Upper lobe of left lung (tissue), 6 donors: ENCODE measurements at regions not wholly inside any gene's neighbourhood (a gene's known extent, or its start where the extent isn't known, plus 50 kb on each side); places are given as distances from the start of the nearest gene placed in this dataset.
A peak's percentile ranks its signal among the peaks of the same experiment; 100 is the strongest.

Experiments
- ATAC-seq, 2 donors: fragments of 200-7000 bp; cut with Tn5 transposase; one replicate each; pipeline ENCODE4 v1.9.1; 2022; ENCODE audit warnings: mild to moderate bottlenecking in 2 of 2, moderate library complexity in 2 of 2; ENCODE audit not compliant: low FRiP score in 2 of 2
- DNase-seq, 2 donors: peaks; one replicate each; pipeline ENCODE4 v3.0.0-alpha.2; 2019 to 2020
- H3K27ac ChIP-seq, 4 donors: fragments of 200-600 bp; sonication (generic); one replicate each; pipeline ENCODE4 v1.5.1; 2016 to 2019
- H3K27me3 ChIP-seq, 4 donors: fragments of 200-600 bp; sonication (generic); one replicate each; pipeline ENCODE4 v1.5.1; 2017 to 2019
- H3K36me3 ChIP-seq, 4 donors: fragments of 200-600 bp; sonication (generic); one replicate each; pipeline ENCODE4 v1.5.1; 2016 to 2019
- H3K4me1 ChIP-seq, 4 donors: fragments of 200-600 bp; sonication (generic); one replicate each; pipeline ENCODE4 v1.5.1; 2018 to 2019
- H3K4me3 ChIP-seq, 4 donors: fragments of 200-600 bp; sonication (generic); one replicate each; pipeline ENCODE4 v1.5.1; 2017 to 2019; ENCODE audit warnings: mild to moderate bottlenecking in 2 of 4, moderate library complexity in 1 of 4
- H3K9me3 ChIP-seq, 4 donors: fragments of 200-600 bp; sonication (generic); one replicate each; pipeline ENCODE4 v1.5.1; 2018 to 2019
- CTCF ChIP-seq, 6 experiments: fragments of 450-650 bp in 4 of 6; fragments of 200-600 bp in 2 of 6; sonication (generic) in 2 of 6; IDR thresholded peaks; one replicate each; pipeline ENCODE4 v1.5.1; 2016 to 2019; ENCODE audit warnings: antibody characterized with exemption in 6 of 6
- EP300 ChIP-seq, 4 donors: sonication (generic); formaldehyde crosslinking; IDR thresholded peaks; one replicate each; pipeline ENCODE4 v1.5.1; 2017; ENCODE audit warnings: antibody characterized with exemption in 4 of 4, control low read depth in 2 of 4
- POLR2A ChIP-seq, 4 donors: fragments of 450-650 bp; IDR thresholded peaks; one replicate each; pipeline ENCODE4 v1.5.1; 2016 to 2017; ENCODE audit warnings: antibody characterized with exemption in 4 of 4, mild to moderate bottlenecking in 2 of 4
- POLR2AphosphoS5 ChIP-seq, 2 donors: sonication (generic); formaldehyde crosslinking; IDR thresholded peaks; one replicate each; pipeline ENCODE4 v1.5.1; 2017; ENCODE audit warnings: antibody characterized with exemption in 2 of 2
- WGBS, 2 donors: methylation state at CpG; one replicate each; pipeline ENCODE4 v1.1.5; 2017 to 2018; 5-methylcytosine and 5-hydroxymethylcytosine counted together
- donor health status: DM: no; HTN: no; CAD: no; lungs with moderate emphysema.
- donor health status: DM: no; HTN: yes; CAD: no; lungs with severe emphysema.

DNA sequence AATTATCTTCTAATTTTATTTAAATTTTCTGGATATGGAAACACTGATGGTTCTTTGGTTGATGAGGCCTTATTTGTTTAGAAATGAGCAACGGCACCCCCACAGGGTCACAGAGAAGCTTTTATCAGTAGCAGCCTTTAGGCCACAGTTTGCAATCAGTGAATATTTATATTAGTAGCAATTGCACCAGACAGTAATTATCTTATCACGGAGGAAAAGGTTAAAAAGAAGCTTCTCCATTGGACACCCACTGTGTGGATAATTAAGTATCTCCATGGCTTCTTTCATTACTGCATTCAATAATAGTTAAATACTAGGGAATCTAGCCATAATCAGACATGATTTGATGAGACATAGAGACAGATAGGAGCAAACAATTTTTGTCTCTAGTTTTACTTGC, 2099.2 kb upstream of the PCDH20 start:
- no peaks in the 10 kb centered on the region for H3K27me3 ChIP-seq
- no peak for ATAC-seq

DNA sequence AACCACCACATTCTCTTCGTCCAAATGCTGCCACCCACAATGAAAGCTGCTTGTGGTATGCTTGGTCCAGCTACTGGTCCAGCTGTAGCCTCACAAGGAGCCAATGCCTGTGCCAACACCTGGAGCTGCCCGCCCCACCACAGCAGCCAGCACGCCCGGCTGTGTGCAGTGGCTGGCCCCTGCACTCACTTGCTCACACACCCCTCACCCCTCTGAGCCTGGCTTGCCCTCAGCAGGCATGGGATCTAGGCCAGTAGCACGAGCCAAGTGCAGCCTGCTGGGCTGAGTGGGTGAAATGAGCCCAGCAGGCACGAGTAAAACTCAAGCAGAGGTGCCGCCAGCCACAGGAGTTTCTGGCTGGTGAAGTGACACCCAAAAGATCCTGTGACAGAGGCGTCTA, 2096.4 kb upstream of the PCDH20 start:
- WGBS, 2 donors: 79 to 87% methylated on average over 7 to 8 of the region's 8 CpGs
- TF ChIP-seq EP300 (IDR thresholded peaks at IDR 0.05) (no peak), POLR2A (IDR thresholded peaks at IDR 0.05) (no peak), POLR2AphosphoS5 (IDR thresholded peaks at IDR 0.05) (no peak), CTCF (IDR thresholded peaks at IDR 0.05) (no peak)
- Histone ChIP-seq H3K4me1 (no peaks in the 10 kb centered on the region), H3K27ac (no peak overlapping the region), H3K9me3 (peaks cover 0 to 8% (median 0%) of the 10 kb centered on the region in 4 donors), H3K36me3 (no peaks in the 10 kb centered on the region), H3K27me3 (no peaks in the 10 kb centered on the region), H3K4me3 (no peak overlapping the region)
- DNase-seq (peak in 1 of 2 donors; percentile 28), ATAC-seq (peak in 1 of 2 donors; percentile 61)

More for the DNA sequence above, 2099.2 kb upstream of the PCDH20 start:
- Histone ChIP-seq H3K9me3 (peaks cover 0 to 8% (median 0%) of the 10 kb centered on the region in 4 donors), H3K36me3 (no peaks in the 10 kb centered on the region), H3K27ac (no peak overlapping the region), H3K4me3 (no peak overlapping the region), H3K4me1 (no peaks in the 10 kb centered on the region)
- TF ChIP-seq CTCF (IDR thresholded peaks at IDR 0.05): no peak
- TF ChIP-seq POLR2AphosphoS5 (IDR thresholded peaks at IDR 0.05): no peak
- no peak for TF ChIP-seq EP300 (IDR thresholded peaks at IDR 0.05)
- no peak for TF ChIP-seq POLR2A (IDR thresholded peaks at IDR 0.05)
- WGBS, 2 donors: 47 to 65% methylated on average over 2 of the region's 2 CpGs
- DNase-seq: no peak

- DNase-seq: no peak
- Histone ChIP-seq H3K4me1 (no peaks in the 10 kb centered on the region), H3K27me3 (no peaks in the 10 kb centered on the region), H3K27ac (no peak overlapping the region), H3K4me3 (no peak overlapping the region), H3K36me3 (no peaks in the 10 kb centered on the region), H3K9me3 (no peaks in the 10 kb centered on the region)
- ATAC-seq: no peak
- TF ChIP-seq CTCF (IDR thresholded peaks at IDR 0.05) (no peak), EP300 (IDR thresholded peaks at IDR 0.05) (no peak), POLR2AphosphoS5 (IDR thresholded peaks at IDR 0.05) (no peak), POLR2A (IDR thresholded peaks at IDR 0.05) (no peak)
- WGBS, 2 donors: 21 to 52% methylated on average over 1 of the region's 1 CpG
Observed at GRCh38 chr13:63501702-63502101, 2086.1 kb upstream of the PCDH20 start.

- Histone ChIP-seq H3K27ac (no peak overlapping the region), H3K4me1 (no peaks in the 10 kb centered on the region), H3K36me3 (no peaks in the 10 kb centered on the region), H3K9me3 (no peaks in the 10 kb centered on the region), H3K4me3 (no peak overlapping the region), H3K27me3 (no peaks in the 10 kb centered on the region)
- ATAC-seq (no peak), DNase-seq (no peak)
- no peak for TF ChIP-seq POLR2AphosphoS5 (IDR thresholded peaks at IDR 0.05)
- no peak for TF ChIP-seq POLR2A (IDR thresholded peaks at IDR 0.05)
- no peak for TF ChIP-seq CTCF (IDR thresholded peaks at IDR 0.05)
- TF ChIP-seq EP300 (IDR thresholded peaks at IDR 0.05): no peak
Observed at GRCh38 chr13:63497601-63498000, 2082.0 kb upstream of the PCDH20 start.

DNA sequence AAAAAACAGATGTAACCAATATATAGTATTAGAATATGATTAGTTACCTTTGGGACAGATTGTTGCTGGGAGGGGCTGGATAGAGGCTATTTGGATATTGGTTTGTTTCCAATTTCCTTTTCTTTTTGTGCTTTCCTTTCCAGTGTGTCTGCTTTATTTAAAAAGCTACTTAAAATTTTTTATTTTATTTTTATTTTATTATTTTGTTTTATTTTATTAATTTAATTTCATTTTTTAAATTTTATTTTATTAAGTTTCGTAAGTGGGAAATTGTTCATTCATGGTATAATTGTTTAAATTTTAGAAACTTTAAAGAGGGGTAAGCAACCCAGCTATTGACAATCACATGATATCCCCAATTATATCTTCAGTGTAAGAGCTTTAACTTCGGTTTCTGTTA, 2077.0 kb upstream of the PCDH20 start:
- DNase-seq: no peak
- no peak for ATAC-seq
- Histone ChIP-seq H3K4me3 (no peak overlapping the region), H3K4me1 (no peaks in the 10 kb centered on the region), H3K9me3 (no peaks in the 10 kb centered on the region), H3K27me3 (no peaks in the 10 kb centered on the region), H3K36me3 (no peaks in the 10 kb centered on the region), H3K27ac (no peak overlapping the region)
- 77 to 86% methylated on average over 2 of the region's 2 CpGs for WGBS, 2 donors
- TF ChIP-seq EP300 (IDR thresholded peaks at IDR 0.05) (no peak), CTCF (IDR thresholded peaks at IDR 0.05) (no peak), POLR2AphosphoS5 (IDR thresholded peaks at IDR 0.05) (no peak), POLR2A (IDR thresholded peaks at IDR 0.05) (no peak)
